ENCODE measurements at regions not wholly inside any gene's neighbourhood (a gene's known extent, or its start where the extent isn't known, plus 50 kb on each side); places are given as distances from the start of the nearest gene placed in this dataset.

GRCh38 chr9:35540315-35540714 is 50.4 kb downstream of the RUSC2 start:
- Histone ChIP-seq H3K9me3 (no peaks in the 10 kb centered on the region), H3K36me3 (peaks cover 84% of the 10 kb centered on the region), H3K27me3 (no peaks in the 10 kb centered on the region), H3K4me3 (no peak overlapping the region)
- DNase-seq = no peak

GRCh38 chr9:35546853-35547252 is 56.9 kb downstream of the RUSC2 start:
- DNase-seq = no peak
- peaks cover 92% of the 10 kb centered on the region for H3K36me3 ChIP-seq
- no peak overlapping the region for H3K4me3 ChIP-seq
- no peaks in the 10 kb centered on the region for H3K27me3 ChIP-seq
- no peaks in the 10 kb centered on the region for H3K9me3 ChIP-seq

GRCh38 chr9:35547889-35548418 is 57.1 kb upstream of the TESK1 start:
- Histone ChIP-seq H3K27me3 (no peaks in the 10 kb centered on the region), H3K4me3 (no peak overlapping the region), H3K36me3 (peaks cover 97% of the 10 kb centered on the region), H3K9me3 (no peaks in the 10 kb centered on the region)
- no peak for DNase-seq

- DNase-seq = peak; percentile 85
- H3K36me3 ChIP-seq = peaks cover 97% of the 10 kb centered on the region
- no peaks in the 10 kb centered on the region for H3K27me3 ChIP-seq
- no peak overlapping the region for H3K4me3 ChIP-seq
- H3K9me3 ChIP-seq = no peaks in the 10 kb centered on the region
Measured at GRCh38 chr9:35548571-35548970, 56.5 kb upstream of the TESK1 start.

GRCh38 chr9:35549441-35549840 is 55.6 kb upstream of the TESK1 start:
- no peaks in the 10 kb centered on the region for H3K27me3 ChIP-seq
- H3K4me3 ChIP-seq = no peak overlapping the region
- peaks cover 99% of the 10 kb centered on the region for H3K36me3 ChIP-seq
- no peaks in the 10 kb centered on the region for H3K9me3 ChIP-seq
- no peak for DNase-seq

- no peak for DNase-seq
- Histone ChIP-seq H3K4me3 (no peak overlapping the region), H3K9me3 (no peaks in the 10 kb centered on the region), H3K36me3 (peaks cover 100% of the 10 kb centered on the region), H3K27me3 (no peaks in the 10 kb centered on the region)
Measured at GRCh38 chr9:35552376-35552775, 52.7 kb upstream of the TESK1 start.

GRCh38 chr9:35552837-35553236 is 52.2 kb upstream of the TESK1 start:
- Histone ChIP-seq H3K9me3 (no peaks in the 10 kb centered on the region), H3K36me3 (peaks cover 100% of the 10 kb centered on the region)
- no peak for DNase-seq

GRCh38 chr9:35553670-35554543 is 51.2 kb upstream of the TESK1 start:
- peaks cover 100% of the 10 kb centered on the region for H3K36me3 ChIP-seq
- H3K27me3 ChIP-seq = no peaks in the 10 kb centered on the region
- peak; percentile 83 for DNase-seq
- H3K9me3 ChIP-seq = no peaks in the 10 kb centered on the region
- no peak overlapping the region for H3K4me3 ChIP-seq

More at GRCh38 chr9:35552837-35553236, 52.2 kb upstream of the TESK1 start:
- Histone ChIP-seq H3K27me3 (no peaks in the 10 kb centered on the region), H3K4me3 (no peak overlapping the region)

- Histone ChIP-seq H3K9me3 (no peaks in the 10 kb centered on the region), H3K27me3 (no peaks in the 10 kb centered on the region), H3K36me3 (peaks cover 100% of the 10 kb centered on the region), H3K4me3 (no peak overlapping the region)
- no peak for DNase-seq
Measured at GRCh38 chr9:35555246-35555701, 49.8 kb upstream of the TESK1 start.
